ENCODE measurements at regions not wholly inside any gene's neighbourhood (a gene's known extent, or its start where the extent isn't known, plus 50 kb on each side); places are given as distances from the start of the nearest gene placed in this dataset.

DNA sequence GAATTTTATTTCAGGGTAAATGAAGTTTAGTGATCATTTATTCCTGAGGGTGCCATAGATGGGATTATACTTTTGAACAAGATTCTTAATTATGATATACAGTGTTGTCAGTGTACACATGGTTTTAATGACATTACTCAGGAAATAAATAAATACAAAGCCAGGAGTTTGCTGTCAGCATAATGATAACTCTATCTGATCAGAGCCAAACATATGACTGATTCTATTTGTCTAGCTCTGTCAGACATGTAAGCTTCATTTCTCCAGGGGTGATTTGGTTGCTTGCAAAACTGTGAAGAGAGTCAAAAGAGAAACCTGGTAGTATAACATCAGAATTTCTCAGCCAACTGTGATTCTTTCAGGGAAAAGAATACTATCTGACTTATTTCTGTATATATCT, 1425.8 kb upstream of the C9orf72 start:
- TF ChIP-seq CTCF (conservative IDR thresholded peaks at IDR 0.05; ENCODE audit: low read depth, low read length) = no peak
- no peak for TF ChIP-seq RCOR1 (IDR thresholded peaks at IDR 0.05; ENCODE audit: insufficient replicate concordance, low read length)
- TF ChIP-seq POLR2A (IDR thresholded peaks at IDR 0.05; ENCODE audit: low read depth, low read length) = no peak
